ENCODE measurements at regions not wholly inside any gene's neighbourhood (a gene's known extent, or its start where the extent isn't known, plus 50 kb on each side); places are given as distances from the start of the nearest gene placed in this dataset.

DNA sequence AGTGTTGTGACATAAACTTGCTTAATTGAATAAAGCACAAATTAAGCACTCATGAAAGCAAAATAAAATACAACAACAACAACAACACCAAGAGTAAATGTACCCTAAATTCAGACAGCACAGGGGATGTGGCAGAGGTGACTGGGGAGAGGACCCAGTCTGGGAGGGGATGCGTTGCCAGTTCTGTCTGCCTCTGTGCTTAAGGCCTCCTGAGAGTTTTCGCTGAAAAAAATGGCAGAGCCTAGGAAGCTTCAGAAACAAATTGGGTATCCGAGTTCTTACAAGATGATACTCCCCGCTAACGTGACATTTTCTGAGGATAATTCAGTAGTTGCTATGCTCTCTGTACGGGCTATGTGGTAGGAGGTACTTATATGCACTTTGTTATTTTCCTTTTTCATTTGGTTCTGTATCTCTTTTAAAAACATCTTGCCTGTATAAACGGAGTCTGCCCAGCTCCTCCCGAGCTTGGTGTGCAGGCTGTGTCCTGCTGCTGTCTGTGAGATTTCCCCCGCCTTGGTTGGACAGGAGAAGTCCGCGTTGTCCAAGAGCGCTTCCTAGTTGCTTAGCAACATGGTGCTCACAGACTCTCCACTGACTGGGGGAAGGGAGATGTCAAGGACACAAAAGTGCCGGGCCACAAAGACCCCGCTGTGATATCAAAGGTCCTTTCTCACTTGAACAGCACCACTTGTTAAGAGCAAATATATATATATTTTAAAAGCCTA is 134.2 kb upstream of the CPHXL start:
- 21 to 29% methylated on average over 14 of the region's 14 CpGs for WGBS, 2 donors
- DNase-seq (ENCODE audit: low spot score in 2 of 2): no peak
- Histone ChIP-seq H3K4me3 (no peak overlapping the region), H3K4me1 (no peaks in the 10 kb centered on the region), H3K27ac (no peak overlapping the region), H3K27me3 (no peaks in the 10 kb centered on the region), H3K9me3 (no peaks in the 10 kb centered on the region), H3K36me3 (peaks cover 0 to 6% (median 0%) of the 10 kb centered on the region in 3 donors)
- TF ChIP-seq EP300 (IDR thresholded peaks at IDR 0.05) (no peak), POLR2A (IDR thresholded peaks at IDR 0.05) (no peak)
- TF ChIP-seq, protein P1, sequence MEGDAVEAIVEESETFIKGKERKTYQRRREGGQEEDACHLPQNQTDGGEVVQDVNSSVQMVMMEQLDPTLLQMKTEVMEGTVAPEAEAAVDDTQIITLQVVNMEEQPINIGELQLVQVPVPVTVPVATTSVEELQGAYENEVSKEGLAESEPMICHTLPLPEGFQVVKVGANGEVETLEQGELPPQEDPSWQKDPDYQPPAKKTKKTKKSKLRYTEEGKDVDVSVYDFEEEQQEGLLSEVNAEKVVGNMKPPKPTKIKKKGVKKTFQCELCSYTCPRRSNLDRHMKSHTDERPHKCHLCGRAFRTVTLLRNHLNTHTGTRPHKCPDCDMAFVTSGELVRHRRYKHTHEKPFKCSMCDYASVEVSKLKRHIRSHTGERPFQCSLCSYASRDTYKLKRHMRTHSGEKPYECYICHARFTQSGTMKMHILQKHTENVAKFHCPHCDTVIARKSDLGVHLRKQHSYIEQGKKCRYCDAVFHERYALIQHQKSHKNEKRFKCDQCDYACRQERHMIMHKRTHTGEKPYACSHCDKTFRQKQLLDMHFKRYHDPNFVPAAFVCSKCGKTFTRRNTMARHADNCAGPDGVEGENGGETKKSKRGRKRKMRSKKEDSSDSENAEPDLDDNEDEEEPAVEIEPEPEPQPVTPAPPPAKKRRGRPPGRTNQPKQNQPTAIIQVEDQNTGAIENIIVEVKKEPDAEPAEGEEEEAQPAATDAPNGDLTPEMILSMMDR (IDR thresholded peaks at IDR 0.05): no peak

DNA sequence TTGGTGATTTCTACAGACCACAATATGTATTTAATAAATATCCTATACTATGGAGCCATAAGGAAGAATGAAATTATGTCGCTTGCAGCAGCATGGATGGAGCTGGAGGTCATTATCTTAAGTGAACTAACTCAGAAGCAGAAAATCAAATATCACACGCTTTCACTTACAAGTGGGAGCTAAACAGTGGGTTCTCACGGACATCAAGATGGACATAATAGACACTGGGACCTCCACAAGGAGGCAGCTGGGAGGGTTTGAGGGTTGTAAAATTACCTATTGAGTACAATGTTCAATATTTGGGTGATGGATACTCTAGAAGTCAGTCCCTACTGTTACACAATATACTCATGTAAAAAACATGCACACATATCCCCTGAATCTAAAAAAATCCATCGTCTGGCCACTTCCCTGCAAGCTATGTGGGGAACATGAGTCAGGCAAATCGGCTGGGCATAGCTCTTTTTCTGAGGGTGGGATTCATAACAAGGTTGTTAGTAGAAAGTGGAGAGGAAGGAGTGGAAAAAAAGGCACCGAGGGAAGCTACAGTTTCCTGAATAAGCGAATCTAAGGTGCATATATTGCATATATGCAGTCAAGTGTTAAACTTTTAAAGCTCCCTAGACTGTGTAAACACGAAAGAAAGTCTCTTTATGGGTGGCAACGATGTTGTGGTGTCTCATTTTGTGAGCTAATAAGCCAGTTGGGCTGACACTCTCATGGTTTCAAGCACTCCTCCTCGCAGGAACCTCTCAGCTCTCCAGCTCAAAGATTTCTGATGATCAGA is 135.2 kb upstream of the CPHXL start:
- no peak for DNase-seq (ENCODE audit: low spot score in 2 of 2)
- Histone ChIP-seq H3K4me3 (no peak overlapping the region), H3K9me3 (no peaks in the 10 kb centered on the region), H3K27me3 (no peaks in the 10 kb centered on the region), H3K27ac (no peak overlapping the region), H3K36me3 (peaks cover 0 to under 1% (median 0%) of the 10 kb centered on the region in 3 donors), H3K4me1 (no peaks in the 10 kb centered on the region)
- 56 to 57% methylated on average over 10 of the region's 10 CpGs for WGBS, 2 donors
- TF ChIP-seq POLR2A (IDR thresholded peaks at IDR 0.05) (no peak), EP300 (IDR thresholded peaks at IDR 0.05) (no peak)
- TF ChIP-seq, protein P1 (IDR thresholded peaks at IDR 0.05): no peak

DNA sequence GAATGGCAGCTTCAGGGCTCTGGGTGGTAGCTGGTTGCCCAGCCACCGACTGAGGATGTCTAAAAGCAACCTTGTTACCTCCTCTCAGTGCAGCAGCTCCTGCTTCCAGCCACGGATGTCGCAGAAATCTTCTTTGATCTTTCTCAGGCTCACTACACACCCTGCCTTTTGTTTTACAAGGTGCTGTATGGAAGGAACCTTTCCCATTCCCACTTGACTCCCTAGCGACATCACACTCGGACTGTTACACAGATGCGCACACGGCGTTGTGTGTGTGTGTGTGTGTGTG is 135.8 kb upstream of the CPHXL start:
- TF ChIP-seq EP300 (IDR thresholded peaks at IDR 0.05) (no peak), POLR2A (IDR thresholded peaks at IDR 0.05) (no peak)
- TF ChIP-seq, protein P1 (IDR thresholded peaks at IDR 0.05): no peak
- no peak for DNase-seq (ENCODE audit: low spot score in 2 of 2)
- Histone ChIP-seq H3K27ac (no peak overlapping the region), H3K4me3 (no peak overlapping the region), H3K4me1 (no peaks in the 10 kb centered on the region), H3K9me3 (no peaks in the 10 kb centered on the region), H3K27me3 (no peaks in the 10 kb centered on the region), H3K36me3 (no peaks in the 10 kb centered on the region)
- WGBS, 2 donors: 67 to 74% methylated on average over 8 of the region's 8 CpGs

DNA sequence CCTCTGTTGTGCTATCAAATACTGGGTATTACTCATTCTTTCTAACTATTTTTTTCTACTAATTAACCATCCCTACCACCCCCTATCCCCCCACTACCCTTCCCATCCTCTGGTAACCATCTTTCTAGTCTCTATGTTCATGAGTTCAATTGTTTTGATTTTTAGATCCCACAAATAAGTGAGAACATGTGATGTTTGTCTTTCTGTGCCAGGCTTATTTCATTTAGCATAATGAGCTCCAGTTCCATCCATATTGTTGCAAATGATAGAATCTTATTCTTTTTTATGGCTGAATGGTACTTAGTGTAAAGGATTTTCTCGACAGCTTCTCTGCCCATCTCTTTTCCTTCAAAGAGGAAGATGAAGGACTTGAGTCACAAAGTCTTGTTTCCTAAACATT is 138.0 kb upstream of the CPHXL start:
- Histone ChIP-seq H3K27ac (no peak overlapping the region), H3K9me3 (no peaks in the 10 kb centered on the region), H3K4me3 (no peak overlapping the region), H3K36me3 (no peaks in the 10 kb centered on the region), H3K4me1 (no peaks in the 10 kb centered on the region), H3K27me3 (no peaks in the 10 kb centered on the region)
- TF ChIP-seq EP300 (IDR thresholded peaks at IDR 0.05) (no peak), POLR2A (IDR thresholded peaks at IDR 0.05) (no peak)
- TF ChIP-seq, protein P1 (IDR thresholded peaks at IDR 0.05): no peak
- WGBS, 2 donors: 70 to 80% methylated on average over 1 of the region's 1 CpG
- DNase-seq (ENCODE audit: low spot score in 2 of 2): no peak

DNA sequence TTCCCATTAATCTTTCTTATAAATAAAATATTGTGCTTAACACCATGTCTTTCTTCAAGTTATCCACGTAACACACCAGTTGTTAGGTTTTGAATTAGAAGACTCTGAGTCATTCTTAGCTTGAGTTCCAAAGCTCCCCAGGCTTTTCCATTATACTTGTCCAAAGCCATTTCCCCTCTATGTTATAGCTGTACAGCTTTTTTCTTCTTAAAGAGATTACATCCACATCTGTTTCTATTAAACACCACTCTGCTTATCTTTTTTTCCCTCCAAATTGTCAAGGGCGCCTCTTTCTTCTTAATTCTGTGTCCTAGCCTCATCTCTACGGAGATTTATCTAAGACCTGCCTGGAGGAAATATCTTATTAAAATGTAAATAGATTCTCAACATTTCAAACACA is 139.4 kb upstream of the CPHXL start:
- TF ChIP-seq, protein P1 (IDR thresholded peaks at IDR 0.05): no peak
- TF ChIP-seq EP300 (IDR thresholded peaks at IDR 0.05) (no peak), POLR2A (IDR thresholded peaks at IDR 0.05) (no peak)
- Histone ChIP-seq H3K4me3 (no peak overlapping the region), H3K36me3 (no peaks in the 10 kb centered on the region), H3K4me1 (no peaks in the 10 kb centered on the region), H3K27ac (no peak overlapping the region), H3K9me3 (no peaks in the 10 kb centered on the region), H3K27me3 (no peaks in the 10 kb centered on the region)
- DNase-seq (ENCODE audit: low spot score in 2 of 2): no peak
- WGBS, 2 donors: 62 to 67% methylated on average over 3 of the region's 3 CpGs
